T1000 (cell line): ENCODE measurements at regions not wholly inside any gene's neighbourhood (a gene's known extent, or its start where the extent isn't known, plus 50 kb on each side); places are given as distances from the start of the nearest gene placed in this dataset.

Experiments used
- DNase-seq: peaks from one replicate; lab custom pipeline; 2025; ENCODE audit warnings: mixed read lengths; lab: John Stamatoyannopoulos, UW

- DNase-seq: no peak
These were observed 612.9 kb upstream of the DAB2 start for GRCh38 chr5:40037713-40038112.

- DNase-seq: no peak
These were observed 609.7 kb upstream of the DAB2 start for GRCh38 chr5:40034441-40034840.

- DNase-seq: no peak
These were observed 608.6 kb upstream of the DAB2 start for GRCh38 chr5:40033411-40033810.

- no peak for DNase-seq
These were observed 608.2 kb upstream of the DAB2 start for GRCh38 chr5:40033009-40033408.

- no peak for DNase-seq
These were observed 605.9 kb upstream of the DAB2 start for GRCh38 chr5:40030661-40031060.

GRCh38 chr5:40029711-40030495 is 605.1 kb upstream of the DAB2 start:
- no peak for DNase-seq

GRCh38 chr5:40027400-40027799 is 602.6 kb upstream of the DAB2 start:
- no peak for DNase-seq

- DNase-seq: no peak
These were observed 600.8 kb upstream of the DAB2 start for GRCh38 chr5:40025586-40025985.

GRCh38 chr5:40022057-40022456 is 597.3 kb upstream of the DAB2 start:
- no peak for DNase-seq

GRCh38 chr5:40021007-40021406 is 596.2 kb upstream of the DAB2 start:
- no peak for DNase-seq

GRCh38 chr5:40017918-40018317 is 593.1 kb upstream of the DAB2 start:
- DNase-seq: no peak

GRCh38 chr5:40017135-40017534 is 592.4 kb upstream of the DAB2 start:
- no peak for DNase-seq

- no peak for DNase-seq
These were observed 585.7 kb upstream of the DAB2 start for GRCh38 chr5:40010436-40010835.

- DNase-seq: no peak
These were observed 581.5 kb upstream of the DAB2 start for GRCh38 chr5:40006260-40006659.

- DNase-seq: no peak
These were observed 577.0 kb upstream of the DAB2 start for GRCh38 chr5:40001796-40002195.

- no peak for DNase-seq
These were observed 573.7 kb upstream of the DAB2 start for GRCh38 chr5:39998518-39998917.

- no peak for DNase-seq
These were observed 571.2 kb upstream of the DAB2 start for GRCh38 chr5:39995990-39996389.

- DNase-seq: no peak
These were observed 567.9 kb upstream of the DAB2 start for GRCh38 chr5:39992617-39993202.

GRCh38 chr5:39986614-39987013 is 561.8 kb upstream of the DAB2 start:
- DNase-seq: no peak

GRCh38 chr5:39980056-39980455 is 555.3 kb upstream of the DAB2 start:
- DNase-seq: no peak

- no peak for DNase-seq
These were observed 552.4 kb upstream of the DAB2 start for GRCh38 chr5:39977066-39977655.

- DNase-seq: no peak
These were observed 545.5 kb upstream of the DAB2 start for GRCh38 chr5:39970117-39970798.

GRCh38 chr5:39968381-39968780 is 543.6 kb upstream of the DAB2 start:
- DNase-seq: no peak
